Neutrophil (primary cell): ENCODE measurements at regions not wholly inside any gene's neighbourhood (a gene's known extent, or its start where the extent isn't known, plus 50 kb on each side); places are given as distances from the start of the nearest gene placed in this dataset.

ENCODE experiments used
- H3K27ac ChIP-seq: fragments of 200-600 bp; sonication (generic); 2 replicates; pipeline ENCODE4 v1.5.1; 2016; ENCODE audit warnings: mild to moderate bottlenecking, moderate library complexity
- H3K27me3 ChIP-seq: fragments of 200-600 bp; sonication (generic); 2 replicates; pipeline ENCODE4 v1.6.0; 2016; ENCODE audit warnings: mild to moderate bottlenecking
- H3K36me3 ChIP-seq: fragments of 200-600 bp; sonication (generic); 2 replicates; pipeline ENCODE4 v1.5.1; 2017
- H3K4me1 ChIP-seq, 2 experiments: fragments of 200-600 bp in 1 of 2; sonication (generic) in 1 of 2; 1 replicate in 1 of 2; 2 replicates in 1 of 2; pipeline versions ENCODE4 v1.5.1 to v1.6.1; 2013 to 2016; ENCODE audit warnings: low read depth in 1 of 2, low read length in 1 of 2, mild to moderate bottlenecking in 1 of 2, moderate library complexity in 1 of 2; ENCODE audit not compliant: control insufficient read depth in 1 of 2, insufficient read depth in 1 of 2
- H3K4me3 ChIP-seq, 2 experiments: fragments of 200-600 bp in 1 of 2; sonication (generic) in 1 of 2; 1 replicate in 1 of 2; 2 replicates in 1 of 2; pipeline ENCODE4 v1.5.1; 2013 to 2016; ENCODE audit warnings: low read depth in 1 of 2, low read length in 1 of 2, mild to moderate bottlenecking in 1 of 2, moderate library complexity in 1 of 2
- H3K9me3 ChIP-seq: fragments of 200-600 bp; sonication (generic); 2 replicates; pipeline ENCODE4 v1.5.1; 2016
- CTCF ChIP-seq: fragments of 200-600 bp; sonication (generic); IDR thresholded peaks from 2 replicates; pipeline ENCODE4 v1.5.1; 2016; ENCODE audit warnings: antibody characterized with exemption

GRCh38 chr9:79384091-79384490 lies 187.7 kb upstream of the TLE4 start:
- H3K4me3 ChIP-seq = no peak overlapping the region
- H3K27ac ChIP-seq = no peak overlapping the region
- no peaks in the 10 kb centered on the region for H3K9me3 ChIP-seq
- no peaks in the 10 kb centered on the region for H3K36me3 ChIP-seq
- H3K4me1 ChIP-seq = no peaks in the 10 kb centered on the region
- no peak for TF ChIP-seq CTCF
- no peaks in the 10 kb centered on the region for H3K27me3 ChIP-seq

DNA sequence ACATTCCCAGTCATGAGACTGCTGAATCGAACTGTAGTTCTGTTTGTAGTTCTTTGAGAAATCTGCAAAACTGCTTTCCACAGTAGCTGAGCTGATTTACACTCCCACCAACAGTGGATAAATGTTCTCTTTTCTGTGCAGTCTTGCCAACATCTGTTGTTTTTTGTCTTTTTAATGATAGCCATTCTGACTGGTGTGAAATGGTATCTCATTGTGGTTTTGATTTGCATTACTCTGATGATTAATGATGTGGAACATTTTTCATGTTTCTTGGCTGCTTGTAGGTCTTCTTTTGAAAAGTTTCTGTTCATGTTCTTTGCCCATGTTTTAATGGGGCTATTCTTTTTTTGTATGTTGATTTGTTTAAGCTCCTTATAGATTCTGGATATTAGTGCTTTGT lies 187.3 kb upstream of the TLE4 start:
- no peaks in the 10 kb centered on the region for H3K36me3 ChIP-seq
- no peaks in the 10 kb centered on the region for H3K27me3 ChIP-seq
- no peak overlapping the region for H3K27ac ChIP-seq
- no peak for TF ChIP-seq CTCF
- H3K9me3 ChIP-seq = no peaks in the 10 kb centered on the region
- H3K4me1 ChIP-seq = no peaks in the 10 kb centered on the region
- H3K4me3 ChIP-seq = no peak overlapping the region

GRCh38 chr9:79387101-79387835 lies 184.5 kb upstream of the TLE4 start:
- Histone ChIP-seq H3K9me3 (no peaks in the 10 kb centered on the region), H3K27me3 (no peaks in the 10 kb centered on the region), H3K27ac (no peak overlapping the region), H3K36me3 (no peaks in the 10 kb centered on the region), H3K4me3 (no peak overlapping the region), H3K4me1 (no peaks in the 10 kb centered on the region)
- TF ChIP-seq CTCF = no peak

DNA sequence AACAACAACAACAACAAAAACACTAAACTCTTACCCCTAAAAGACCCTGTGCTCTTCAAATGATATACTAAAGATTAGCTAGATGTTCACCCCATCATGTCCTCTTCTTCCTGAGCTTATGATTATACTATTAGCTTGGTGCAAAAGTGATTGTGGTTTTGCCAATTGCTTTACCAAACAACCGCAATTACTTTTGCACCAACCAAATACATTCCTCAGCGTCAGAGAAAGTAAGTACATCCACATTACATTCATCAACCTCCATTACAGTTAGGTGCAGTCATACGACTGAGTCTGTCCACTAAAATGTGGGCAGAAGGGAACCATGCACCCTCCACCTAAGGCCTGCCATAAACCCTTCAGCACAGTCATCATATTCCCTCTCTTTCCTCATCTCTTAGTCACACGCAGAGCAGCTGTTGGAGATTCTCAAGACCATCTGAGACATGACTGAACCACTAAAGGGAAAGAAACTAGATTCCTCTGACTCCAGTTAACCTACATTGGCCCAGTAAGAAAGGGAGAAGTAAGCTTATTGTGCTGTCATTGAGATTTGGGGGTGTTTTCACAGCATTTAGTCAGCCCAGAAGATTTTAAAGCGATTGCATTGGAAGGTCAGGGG lies 181.6 kb upstream of the TLE4 start:
- Histone ChIP-seq H3K27ac (no peak overlapping the region), H3K4me1 (no peaks in the 10 kb centered on the region), H3K27me3 (no peaks in the 10 kb centered on the region), H3K4me3 (no peak overlapping the region), H3K36me3 (no peaks in the 10 kb centered on the region), H3K9me3 (no peaks in the 10 kb centered on the region)
- TF ChIP-seq CTCF = no peak

- Histone ChIP-seq H3K4me1 (no peaks in the 10 kb centered on the region), H3K9me3 (no peaks in the 10 kb centered on the region), H3K27me3 (no peaks in the 10 kb centered on the region), H3K4me3 (no peak overlapping the region), H3K27ac (no peak overlapping the region), H3K36me3 (no peaks in the 10 kb centered on the region)
- no peak for TF ChIP-seq CTCF
These were observed 180.7 kb upstream of the TLE4 start for GRCh38 chr9:79390781-79391770.
